ENCODE measurements at regions not wholly inside any gene's neighbourhood (a gene's known extent, or its start where the extent isn't known, plus 50 kb on each side); places are given as distances from the start of the nearest gene placed in this dataset.

DNA sequence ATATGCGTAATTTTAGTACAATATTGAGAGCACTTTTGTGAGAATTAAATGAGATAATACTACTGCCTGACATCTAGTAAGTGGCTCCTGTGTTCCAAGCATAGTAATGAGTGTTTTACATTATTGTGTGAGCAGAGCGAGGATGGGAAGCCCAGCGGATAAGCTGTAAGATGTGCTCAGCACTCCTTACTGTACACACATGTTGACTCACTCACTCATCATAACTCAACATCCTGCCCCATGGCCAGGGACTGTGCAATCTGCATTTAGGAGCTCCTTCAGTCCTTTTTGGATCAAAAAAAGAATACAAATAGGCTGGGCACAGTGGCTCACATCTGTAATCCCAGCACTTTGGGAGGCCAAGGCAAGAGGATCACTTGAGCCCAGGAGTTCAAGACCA is 72.9 kb upstream of the NEBL start:
- H3K4me3 ChIP-seq (ENCODE audit: control insufficient read depth in 1 of 2, extremely low read depth in 1 of 2, low read length in 1 of 2), result no peak overlapping the region
- ChIA-PET CTCF (no interaction called here), POLR2A (no interaction called here)
- H3K36me3 ChIP-seq (ENCODE audit: control insufficient read depth in 2 of 2, extremely low read depth in 1 of 2, insufficient read depth in 1 of 2, low read length in 1 of 2), result no peaks in the 10 kb centered on the region
- no peak for DNase-seq
- no peak overlapping the region for H3K27ac ChIP-seq (ENCODE audit: low read length)
- no peaks in the 10 kb centered on the region for H3K9me3 ChIP-seq
- H3K9me3 Mint-ChIP-seq, result peaks cover 0 to 3% (median 0%) of the 10 kb centered on the region in 3 donors
- peaks cover 0 to 5% of the 10 kb centered on the region in 2 experiments for H3K27me3 ChIP-seq (replicated peaks in 1 of 2; ENCODE audit: control insufficient read depth in 2 of 2, extremely low read depth in 1 of 2, insufficient read depth in 2 of 2, low read length in 1 of 2)
- H3K4me3 Mint-ChIP-seq, result no peak overlapping the region
- no peak for ATAC-seq (replicated peaks in 1 of 4)
- no peak overlapping the region for H3K27ac Mint-ChIP-seq
- no peaks in the 10 kb centered on the region for H3K27me3 Mint-ChIP-seq
- no CpG with 5 or more reads among the region's 3 CpGs for WGBS (ENCODE audit: insufficient coverage)
- no peaks in the 10 kb centered on the region for H3K36me3 Mint-ChIP-seq
- H3K4me1 ChIP-seq (ENCODE audit: control insufficient read depth in 1 of 2, extremely low read depth in 1 of 2, insufficient read depth in 2 of 2, low read length in 2 of 2), result no peaks in the 10 kb centered on the region
- no peaks in the 10 kb centered on the region for H3K4me1 Mint-ChIP-seq

GRCh38 chr10:20966426-20966825 is 69.3 kb upstream of the NEBL start:
- H3K27ac ChIP-seq (ENCODE audit: low read length), result no peak overlapping the region
- Mint-ChIP-seq H3K4me3 (no peak overlapping the region), H3K36me3 (no peaks in the 10 kb centered on the region), H3K4me1 (no peaks in the 10 kb centered on the region), H3K27me3 (no peaks in the 10 kb centered on the region), H3K9me3 (peaks cover 0 to 5% (median 0%) of the 10 kb centered on the region in 3 donors), H3K27ac (no peak overlapping the region)
- ChIA-PET CTCF (no interaction called here), POLR2A (no interaction called here)
- peaks cover 0 to 5% of the 10 kb centered on the region in 2 experiments for H3K27me3 ChIP-seq (replicated peaks in 1 of 2; ENCODE audit: control insufficient read depth in 2 of 2, extremely low read depth in 1 of 2, insufficient read depth in 2 of 2, low read length in 1 of 2)
- DNase-seq (no peak), ATAC-seq (replicated peaks in 1 of 4) (no peak)
- H3K4me3 ChIP-seq (ENCODE audit: control insufficient read depth in 1 of 2, extremely low read depth in 1 of 2, low read length in 1 of 2), result no peak overlapping the region
- H3K36me3 ChIP-seq (ENCODE audit: control insufficient read depth in 2 of 2, extremely low read depth in 1 of 2, insufficient read depth in 1 of 2, low read length in 1 of 2), result no peaks in the 10 kb centered on the region
- WGBS (ENCODE audit: insufficient coverage), result no CpG with 5 or more reads among the region's 3 CpGs
- H3K9me3 ChIP-seq, result no peaks in the 10 kb centered on the region
- H3K4me1 ChIP-seq (ENCODE audit: control insufficient read depth in 1 of 2, extremely low read depth in 1 of 2, insufficient read depth in 2 of 2, low read length in 2 of 2), result no peaks in the 10 kb centered on the region

DNA sequence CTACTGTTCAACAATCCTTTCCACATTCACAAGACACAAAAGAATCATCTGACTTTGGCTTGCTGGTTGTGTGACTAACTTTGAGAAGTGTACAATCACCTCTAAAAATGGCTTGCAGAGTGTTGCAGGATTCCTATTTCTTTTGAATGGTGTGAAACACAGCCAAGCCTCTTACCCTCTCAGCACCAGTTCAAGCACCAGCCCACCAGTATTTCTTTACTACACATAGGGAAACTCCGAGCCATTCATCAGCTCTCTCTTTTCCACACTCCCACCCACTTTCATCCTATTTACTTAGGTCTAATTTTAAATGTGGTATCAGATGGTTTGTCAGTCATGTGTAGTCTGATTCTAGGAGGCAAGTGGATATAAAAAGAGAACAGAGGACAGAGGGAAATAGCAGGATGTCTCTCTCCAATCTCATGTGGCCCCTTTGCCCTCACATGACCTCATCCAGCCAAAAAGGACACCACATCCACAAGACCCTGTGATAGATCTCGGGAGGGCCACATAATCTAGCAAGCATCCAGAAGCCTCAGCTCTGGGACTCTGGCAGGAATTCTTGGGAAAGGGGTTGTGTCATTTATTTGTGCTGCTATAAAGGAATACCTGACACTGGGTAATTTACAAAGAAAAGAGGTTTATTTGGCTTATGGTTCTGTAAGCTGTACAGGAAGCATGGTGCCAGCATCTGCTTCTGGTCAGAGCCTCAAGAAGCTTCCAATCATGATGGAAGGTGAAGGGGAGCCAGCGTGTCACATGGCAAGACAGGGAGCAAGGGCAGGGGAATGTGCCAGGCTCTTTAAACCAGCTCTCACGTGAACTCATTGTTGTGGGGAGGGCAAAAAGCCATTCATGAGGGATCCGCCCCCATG is 66.8 kb upstream of the NEBL start:
- H3K4me1 Mint-ChIP-seq, result no peaks in the 10 kb centered on the region
- ATAC-seq (replicated peaks in 1 of 4), result no peak

GRCh38 chr10:20963056-20963455 is 65.9 kb upstream of the NEBL start:
- no peak overlapping the region for H3K4me3 ChIP-seq (ENCODE audit: control insufficient read depth in 1 of 2, extremely low read depth in 1 of 2, low read length in 1 of 2)
- no peak for ATAC-seq (replicated peaks in 1 of 4)
- DNase-seq, result no peak
- POLR2A ChIA-PET, result no interaction called here
- WGBS (ENCODE audit: insufficient coverage), result 60% methylated on average over 1 of the region's 3 CpGs
- no peaks in the 10 kb centered on the region for H3K4me1 Mint-ChIP-seq
- CTCF ChIA-PET, result no interaction called here
- H3K4me3 Mint-ChIP-seq, result no peak overlapping the region
- no peaks in the 10 kb centered on the region for H3K36me3 Mint-ChIP-seq
- no peaks in the 10 kb centered on the region for H3K4me1 ChIP-seq (ENCODE audit: control insufficient read depth in 1 of 2, extremely low read depth in 1 of 2, insufficient read depth in 2 of 2, low read length in 2 of 2)
- peaks cover 0 to 5% (median 0%) of the 10 kb centered on the region in 3 donors for H3K9me3 Mint-ChIP-seq
- H3K27ac Mint-ChIP-seq, result no peak overlapping the region
- H3K9me3 ChIP-seq, result no peaks in the 10 kb centered on the region
- no peaks in the 10 kb centered on the region for H3K36me3 ChIP-seq (ENCODE audit: control insufficient read depth in 2 of 2, extremely low read depth in 1 of 2, insufficient read depth in 1 of 2, low read length in 1 of 2)
- H3K27ac ChIP-seq (ENCODE audit: low read length), result no peak overlapping the region
- peaks cover 0 to 5% of the 10 kb centered on the region in 2 experiments for H3K27me3 ChIP-seq (replicated peaks in 1 of 2; ENCODE audit: control insufficient read depth in 2 of 2, extremely low read depth in 1 of 2, insufficient read depth in 2 of 2, low read length in 1 of 2)
- H3K27me3 Mint-ChIP-seq, result no peaks in the 10 kb centered on the region

More for the DNA sequence above, 66.8 kb upstream of the NEBL start:
- no peak overlapping the region for H3K4me3 ChIP-seq (ENCODE audit: control insufficient read depth in 1 of 2, extremely low read depth in 1 of 2, low read length in 1 of 2)
- Mint-ChIP-seq H3K4me3 (no peak overlapping the region), H3K36me3 (no peaks in the 10 kb centered on the region), H3K27me3 (no peaks in the 10 kb centered on the region), H3K9me3 (peaks cover 0 to 5% (median 0%) of the 10 kb centered on the region in 3 donors), H3K27ac (no peak overlapping the region)
- ChIA-PET POLR2A (no interaction called here), CTCF (no interaction called here)
- no CpG with 5 or more reads among the region's 5 CpGs for WGBS (ENCODE audit: insufficient coverage)
- H3K9me3 ChIP-seq, result no peaks in the 10 kb centered on the region
- no peaks in the 10 kb centered on the region for H3K4me1 ChIP-seq (ENCODE audit: control insufficient read depth in 1 of 2, extremely low read depth in 1 of 2, insufficient read depth in 2 of 2, low read length in 2 of 2)
- DNase-seq, result no peak
- no peaks in the 10 kb centered on the region for H3K36me3 ChIP-seq (ENCODE audit: control insufficient read depth in 2 of 2, extremely low read depth in 1 of 2, insufficient read depth in 1 of 2, low read length in 1 of 2)
- H3K27ac ChIP-seq (ENCODE audit: low read length), result no peak overlapping the region
- H3K27me3 ChIP-seq (replicated peaks in 1 of 2; ENCODE audit: control insufficient read depth in 2 of 2, extremely low read depth in 1 of 2, insufficient read depth in 2 of 2, low read length in 1 of 2), result peaks cover 0 to 5% of the 10 kb centered on the region in 2 experiments

DNA sequence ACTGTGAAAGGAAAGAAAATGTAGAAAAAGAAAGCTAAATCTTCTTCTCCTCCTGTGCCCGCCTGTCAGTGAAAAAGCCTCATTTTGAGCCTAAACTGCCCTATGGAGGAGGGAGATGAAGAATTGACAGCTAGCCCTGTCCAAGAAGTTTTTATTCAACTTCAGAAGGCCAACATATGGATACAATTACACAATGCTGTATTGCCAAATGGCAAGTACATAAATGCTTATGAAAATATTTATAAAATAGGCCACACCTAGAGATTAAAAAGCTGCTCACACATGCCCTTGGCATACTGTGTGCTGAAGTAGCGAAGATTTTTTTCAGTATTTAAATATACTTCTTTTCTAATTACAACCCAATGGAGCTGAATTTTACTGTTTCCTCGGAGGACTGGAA is 65.1 kb upstream of the NEBL start:
- peaks cover 0 to 5% (median 0%) of the 10 kb centered on the region in 3 donors for H3K9me3 Mint-ChIP-seq
- POLR2A ChIA-PET, result interaction anchor here in 1 of 2 donors (0.8 kb wide), 1 partner anchor 1001 kb away, joined by 3 read pairs; no protein-coding TSS in a partner anchor
- Histone ChIP-seq H3K27me3 (replicated peaks in 1 of 2; ENCODE audit: control insufficient read depth in 2 of 2, extremely low read depth in 1 of 2, insufficient read depth in 2 of 2, low read length in 1 of 2) (peaks cover 0 to 5% of the 10 kb centered on the region in 2 experiments), H3K9me3 (no peaks in the 10 kb centered on the region), H3K4me1 (ENCODE audit: control insufficient read depth in 1 of 2, extremely low read depth in 1 of 2, insufficient read depth in 2 of 2, low read length in 2 of 2) (no peaks in the 10 kb centered on the region), H3K27ac (ENCODE audit: low read length) (no peak overlapping the region), H3K4me3 (ENCODE audit: control insufficient read depth in 1 of 2, extremely low read depth in 1 of 2, low read length in 1 of 2) (no peak overlapping the region), H3K36me3 (ENCODE audit: control insufficient read depth in 2 of 2, extremely low read depth in 1 of 2, insufficient read depth in 1 of 2, low read length in 1 of 2) (no peaks in the 10 kb centered on the region)
- H3K4me3 Mint-ChIP-seq, result no peak overlapping the region
- H3K36me3 Mint-ChIP-seq, result no peaks in the 10 kb centered on the region
- no peak for DNase-seq
- ATAC-seq (replicated peaks in 1 of 4), result no peak
- no peaks in the 10 kb centered on the region for H3K27me3 Mint-ChIP-seq
- no peak overlapping the region for H3K27ac Mint-ChIP-seq
- CTCF ChIA-PET, result interaction anchor here in 1 of 2 donors (0.6 kb wide), 1 partner anchor 9 kb away, joined by 3 read pairs; no protein-coding TSS in a partner anchor
- no CpG with 5 or more reads among the region's 3 CpGs for WGBS (ENCODE audit: insufficient coverage)
- H3K4me1 Mint-ChIP-seq, result no peaks in the 10 kb centered on the region

DNA sequence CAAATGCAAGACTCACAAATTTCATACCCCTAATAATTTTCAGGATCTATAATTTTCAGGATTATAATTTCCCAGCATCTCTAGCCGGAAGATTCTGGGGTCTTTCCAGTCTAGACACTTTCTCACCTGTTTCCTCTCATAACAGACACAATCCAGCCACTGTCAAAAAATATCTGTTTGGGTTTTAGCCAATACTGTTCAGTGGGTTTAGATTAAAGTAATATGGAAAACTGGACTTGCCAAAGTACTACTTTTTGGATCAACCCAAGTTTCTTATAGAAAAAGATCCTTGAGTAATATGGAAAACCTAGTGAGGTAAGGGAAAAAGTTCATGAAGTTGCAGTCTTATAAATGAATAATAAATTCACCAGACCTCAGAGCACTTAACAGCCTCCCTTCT is 62.1 kb upstream of the NEBL start:
- no CpG with 5 or more reads among the region's 1 CpG for WGBS (ENCODE audit: insufficient coverage)
- H3K36me3 Mint-ChIP-seq, result no peaks in the 10 kb centered on the region
- no peaks in the 10 kb centered on the region for H3K9me3 Mint-ChIP-seq

More for the DNA sequence above, 62.1 kb upstream of the NEBL start:
- Histone ChIP-seq H3K27ac (ENCODE audit: low read length) (no peak overlapping the region), H3K4me3 (ENCODE audit: control insufficient read depth in 1 of 2, extremely low read depth in 1 of 2, low read length in 1 of 2) (no peak overlapping the region), H3K4me1 (ENCODE audit: control insufficient read depth in 1 of 2, extremely low read depth in 1 of 2, insufficient read depth in 2 of 2, low read length in 2 of 2) (no peaks in the 10 kb centered on the region), H3K9me3 (no peaks in the 10 kb centered on the region), H3K36me3 (ENCODE audit: control insufficient read depth in 2 of 2, extremely low read depth in 1 of 2, insufficient read depth in 1 of 2, low read length in 1 of 2) (no peaks in the 10 kb centered on the region), H3K27me3 (replicated peaks in 1 of 2; ENCODE audit: control insufficient read depth in 2 of 2, extremely low read depth in 1 of 2, insufficient read depth in 2 of 2, low read length in 1 of 2) (no peaks in the 10 kb centered on the region)
- Mint-ChIP-seq H3K27me3 (no peaks in the 10 kb centered on the region), H3K4me3 (no peak overlapping the region), H3K4me1 (no peaks in the 10 kb centered on the region), H3K27ac (no peak overlapping the region)
- no peak for DNase-seq
- CTCF ChIA-PET, result no interaction called here
- ATAC-seq (replicated peaks in 1 of 4), result no peak
- POLR2A ChIA-PET, result no interaction called here

Measured in T-cell (primary cell).